K562 (cell line): ENCODE measurements at regions not wholly inside any gene's neighbourhood (a gene's known extent, or its start where the extent isn't known, plus 50 kb on each side); places are given as distances from the start of the nearest gene placed in this dataset.

Experiments used
- BCLAF1 ChIP-seq, 2 experiments: fragments of 450-650 bp in 1 of 2; IDR thresholded peaks; 2 replicates each; pipeline ENCODE4 v1.6.1; 2011 to 2017; ENCODE audit warnings: low read depth in 2 of 2, antibody characterized with exemption in 1 of 2, borderline replicate concordance in 1 of 2, low read length in 1 of 2, mild to moderate bottlenecking in 1 of 2, mixed read lengths in 1 of 2; ENCODE audit not compliant: control insufficient read depth in 1 of 2
- ETV6 ChIP-seq, 3 experiments: fragments of 150-350 bp in 1 of 3; sonication (generic) in 1 of 3; formaldehyde crosslinking in 1 of 3; IDR thresholded peaks; 2 replicates each; pipeline versions ENCODE4 v1.6.1 to v1.8.0; 2014 to 2022; ENCODE audit warnings: borderline replicate concordance in 2 of 3, low read depth in 2 of 3, antibody characterized with exemption in 1 of 3, low read length in 1 of 3, mild to moderate bottlenecking in 1 of 3, missing genetic modification reagents in 1 of 3
- GATA2 ChIP-seq: sonication (generic); formaldehyde crosslinking; IDR thresholded peaks from 2 replicates; pipeline ENCODE4 v1.4.0; 2020; ENCODE audit warnings: mild to moderate bottlenecking, missing genetic modification reagents
- NR1H2 ChIP-seq: sonication (generic); formaldehyde crosslinking; IDR thresholded peaks from 2 replicates; pipeline ENCODE4 v1.4.0; 2020; ENCODE audit warnings: mild to moderate bottlenecking, missing genetic modification reagents
- POLR2A ChIP-seq: fragments of 450-650 bp; conservative IDR thresholded peaks from 2 replicates; pipeline ENCODE4 v1.6.1; 2016
- TARDBP ChIP-seq: fragments of 450-650 bp; IDR thresholded peaks from 2 replicates; pipeline ENCODE4 v1.6.1; 2016
- TRIM24 ChIP-seq, 2 experiments: fragments of 450-650 bp; IDR thresholded peaks; 2 replicates each; pipeline ENCODE4 v1.6.1; 2016
- XRCC5 ChIP-seq: fragments of 200-400 bp; formaldehyde crosslinking; IDR thresholded peaks from 2 replicates; pipeline ENCODE4 v1.6.1; 2017; ENCODE audit warnings: low read depth, mild to moderate bottlenecking, low read length
- ZHX1 ChIP-seq: fragments of 150-350 bp; conservative IDR thresholded peaks from 2 replicates; pipeline ENCODE4 v1.6.1; 2014; ENCODE audit warnings: low read length
- ZNF609 ChIP-seq: sonication (generic); formaldehyde crosslinking; IDR thresholded peaks from 2 replicates; pipeline ENCODE4 v1.8.1; 2023; ENCODE audit warnings: missing genetic modification reagents, mild to moderate bottlenecking, borderline replicate concordance
- ZSCAN32 ChIP-seq: fragments of 450-650 bp; formaldehyde crosslinking; IDR thresholded peaks from 2 replicates; pipeline ENCODE4 v1.4.0; 2020; ENCODE audit warnings: mild to moderate bottlenecking, moderate library complexity
- TF ChIP-seq, protein P1 (sequence below): fragments of 250-450 bp; sonication (Bioruptor Pico); IDR thresholded peaks from 2 replicates; pipeline ENCODE4 v1.8.0; 2022; ENCODE audit warnings: inconsistent platforms, mild to moderate bottlenecking, moderate library complexity, borderline replicate concordance
- TF ChIP-seq, protein P2 (sequence below): sonication (generic); formaldehyde crosslinking; IDR thresholded peaks from 2 replicates; pipeline ENCODE4 v1.8.0; 2022; ENCODE audit warnings: mild to moderate bottlenecking, missing genetic modification reagents

- TF ChIP-seq BCLAF1 (IDR thresholded peaks at IDR 0.05; ENCODE audit: borderline replicate concordance in 1 of 2, control insufficient read depth in 1 of 2, low read depth in 2 of 2, low read length in 1 of 2), result no peak
- peak; percentile 73 for TF ChIP-seq GATA2 (CRISPR knock-in tag)
- TF ChIP-seq, protein P1, sequence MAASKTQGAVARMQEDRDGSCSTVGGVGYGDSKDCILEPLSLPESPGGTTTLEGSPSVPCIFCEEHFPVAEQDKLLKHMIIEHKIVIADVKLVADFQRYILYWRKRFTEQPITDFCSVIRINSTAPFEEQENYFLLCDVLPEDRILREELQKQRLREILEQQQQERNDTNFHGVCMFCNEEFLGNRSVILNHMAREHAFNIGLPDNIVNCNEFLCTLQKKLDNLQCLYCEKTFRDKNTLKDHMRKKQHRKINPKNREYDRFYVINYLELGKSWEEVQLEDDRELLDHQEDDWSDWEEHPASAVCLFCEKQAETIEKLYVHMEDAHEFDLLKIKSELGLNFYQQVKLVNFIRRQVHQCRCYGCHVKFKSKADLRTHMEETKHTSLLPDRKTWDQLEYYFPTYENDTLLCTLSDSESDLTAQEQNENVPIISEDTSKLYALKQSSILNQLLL (CRISPR knock-in tag), result no peak
- no peak for TF ChIP-seq ZHX1
- TF ChIP-seq, protein P2, sequence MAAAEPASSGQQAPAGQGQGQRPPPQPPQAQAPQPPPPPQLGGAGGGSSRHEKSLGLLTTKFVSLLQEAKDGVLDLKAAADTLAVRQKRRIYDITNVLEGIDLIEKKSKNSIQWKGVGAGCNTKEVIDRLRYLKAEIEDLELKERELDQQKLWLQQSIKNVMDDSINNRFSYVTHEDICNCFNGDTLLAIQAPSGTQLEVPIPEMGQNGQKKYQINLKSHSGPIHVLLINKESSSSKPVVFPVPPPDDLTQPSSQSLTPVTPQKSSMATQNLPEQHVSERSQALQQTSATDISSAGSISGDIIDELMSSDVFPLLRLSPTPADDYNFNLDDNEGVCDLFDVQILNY (CRISPR knock-in tag), result no peak
- no peak for TF ChIP-seq ZNF609 (CRISPR knock-in tag)
- TF ChIP-seq ZSCAN32 (CRISPR knock-in tag), result peak; percentile 76
- TF ChIP-seq POLR2A, result peak; percentile 67
- TF ChIP-seq XRCC5, result no peak
- no peak; the same call in 1 of the 2 replicates for TF ChIP-seq TARDBP
- TF ChIP-seq ETV6 (IDR thresholded peaks at IDR 0.05; ENCODE audit: borderline replicate concordance in 1 of 2, low read depth in 2 of 2, low read length in 1 of 2), result no peak
- TF ChIP-seq ETV6 (CRISPR knock-in tag; IDR thresholded peaks at IDR 0.05; ENCODE audit: borderline replicate concordance), result no peak
- no peak for TF ChIP-seq NR1H2 (CRISPR knock-in tag)
- TF ChIP-seq TRIM24 (IDR thresholded peaks at IDR 0.05), result peak; percentile 80 to 85
Measured at GRCh38 chr7:18177815-18178660, 150.4 kb upstream of the PRPS1L1 start (continued).
